Neural progenitor cell (in vitro differentiated cells): ENCODE measurements at regions not wholly inside any gene's neighbourhood (a gene's known extent, or its start where the extent isn't known, plus 50 kb on each side); places are given as distances from the start of the nearest gene placed in this dataset.

Experiments used
- DNase-seq: peaks from one replicate; pipeline ENCODE4 v3.0.0-alpha.2; 2016; ENCODE audit warnings: low spot score
- H2AFZ ChIP-seq: fragments of 200-600 bp; sonication (generic); replicated peaks from 2 replicates; pipeline ENCODE4 v1.6.1; 2016; ENCODE audit warnings: antibody characterized with exemption
- H3F3A ChIP-seq: fragments of 200-600 bp; sonication (generic); 2 replicates; pipeline ENCODE4 v1.6.1; 2016; ENCODE audit warnings: antibody characterized with exemption, low read depth
- H3K27ac ChIP-seq: fragments of 200-600 bp; sonication (generic); 2 replicates; pipeline ENCODE4 v1.5.1; 2016; ENCODE audit warnings: mild to moderate bottlenecking
- H3K27me3 ChIP-seq: fragments of 200-600 bp; sonication (generic); 2 replicates; pipeline ENCODE4 v1.6.1; 2016; ENCODE audit warnings: mild to moderate bottlenecking, moderate library complexity
- H3K36me3 ChIP-seq: fragments of 200-600 bp; sonication (generic); 2 replicates; pipeline ENCODE4 v1.5.1; 2016
- H3K4me1 ChIP-seq: fragments of 200-600 bp; sonication (generic); 2 replicates; pipeline ENCODE4 v1.6.1; 2016; ENCODE audit warnings: mixed run types
- H3K4me2 ChIP-seq: fragments of 200-600 bp; sonication (generic); 2 replicates; pipeline ENCODE4 v1.6.1; 2016
- H3K4me3 ChIP-seq: fragments of 200-600 bp; sonication (generic); 2 replicates; pipeline ENCODE4 v1.5.1; 2016
- H3K79me2 ChIP-seq: fragments of 200-600 bp; sonication (generic); 2 replicates; pipeline ENCODE4 v1.6.1; 2016; ENCODE audit warnings: low read depth
- H3K9ac ChIP-seq: fragments of 200-600 bp; sonication (generic); 2 replicates; pipeline ENCODE4 v1.6.1; 2016
- H3K9me3 ChIP-seq: fragments of 200-600 bp; sonication (generic); 2 replicates; pipeline ENCODE4 v1.5.1; 2016; ENCODE audit warnings: low read depth
- H4K20me1 ChIP-seq: fragments of 200-600 bp; sonication (generic); 2 replicates; pipeline ENCODE4 v1.6.1; 2016; ENCODE audit warnings: low read depth
- H3K27ac Mint-ChIP-seq: 3 replicates; pipeline ENCODE4 v1.8.0; 2021; ENCODE audit warnings: mixed read lengths
- H3K27me3 Mint-ChIP-seq: 2 replicates; pipeline ENCODE4 v1.8.0; 2022; ENCODE audit warnings: low read depth, mild to moderate bottlenecking, inconsistent platforms, moderate library complexity, mixed read lengths; ENCODE audit not compliant: insufficient read depth
- H3K36me3 Mint-ChIP-seq: 3 replicates; pipeline ENCODE4 v1.8.0; 2021; ENCODE audit warnings: mixed read lengths
- H3K4me1 Mint-ChIP-seq: 3 replicates; pipeline ENCODE4 v1.8.0; 2021; ENCODE audit warnings: mixed read lengths
- H3K4me3 Mint-ChIP-seq: 3 replicates; pipeline ENCODE4 v1.8.0; 2021; ENCODE audit warnings: mild to moderate bottlenecking, moderate library complexity, mixed read lengths
- H3K9me3 Mint-ChIP-seq: 3 replicates; pipeline ENCODE4 v1.8.0; 2020; ENCODE audit warnings: mixed read lengths
- EZH2 ChIP-seq: fragments of 200-600 bp; sonication (generic); IDR thresholded peaks from 2 replicates; pipeline ENCODE4 v1.6.1; 2017; ENCODE audit warnings: antibody characterized with exemption, mild to moderate bottlenecking, moderate library complexity
- EZH2phosphoT487 ChIP-seq: fragments of 200-600 bp; sonication (generic); IDR thresholded peaks from 2 replicates; pipeline ENCODE4 v1.6.1; 2017; ENCODE audit warnings: antibody characterized with exemption
- TF ChIP-seq, protein P1 (sequence below): fragments of 200-600 bp; sonication (generic); IDR thresholded peaks from 2 replicates; pipeline ENCODE4 v1.5.1; 2017; ENCODE audit warnings: antibody characterized with exemption, mild to moderate bottlenecking

DNA sequence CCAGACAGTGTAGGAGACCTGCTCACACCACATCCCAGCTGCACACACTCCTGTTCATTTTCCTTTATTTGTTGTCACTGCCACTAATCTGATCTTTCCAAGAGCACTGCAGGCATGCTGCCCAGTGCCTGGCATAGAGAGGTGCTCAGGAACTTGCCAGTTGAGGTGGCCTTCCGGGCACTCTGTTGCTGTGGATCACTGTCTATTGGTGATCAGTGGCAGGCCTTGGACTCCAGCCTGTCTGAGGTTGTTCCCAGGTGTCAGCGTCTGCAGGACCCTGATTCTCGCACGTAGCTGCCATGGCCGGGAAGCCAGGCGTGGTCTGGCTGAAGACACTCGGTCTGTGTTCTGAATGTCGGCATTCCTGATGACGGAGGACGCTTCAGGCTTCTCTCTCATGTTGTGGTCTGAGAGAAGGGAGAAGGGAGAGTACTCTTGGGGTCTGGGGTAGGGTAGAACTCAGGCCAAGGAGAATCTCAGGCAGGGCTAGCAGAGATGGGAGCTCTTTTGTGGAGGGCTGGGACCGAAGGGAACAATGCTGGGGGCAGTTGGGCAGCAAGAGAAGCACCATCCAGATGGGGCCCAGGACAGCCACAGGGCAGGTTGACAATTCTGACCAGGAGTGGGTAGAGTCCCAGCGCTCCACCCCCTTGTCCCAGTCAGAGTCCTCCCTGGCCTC, 240.9 kb downstream of the MYCN start:
- no peaks in the 10 kb centered on the region for H4K20me1 ChIP-seq
- no peaks in the 10 kb centered on the region for H3K36me3 ChIP-seq
- no peaks in the 10 kb centered on the region for H3K9me3 ChIP-seq
- H3K36me3 Mint-ChIP-seq: peaks cover 2% of the 10 kb centered on the region
- peaks cover 17% of the 10 kb centered on the region for H3K27me3 Mint-ChIP-seq
- peak overlapping the region; percentile 70 for H3K27ac Mint-ChIP-seq
- no peak overlapping the region for H2AFZ ChIP-seq
- peaks cover 9% of the 10 kb centered on the region for H3F3A ChIP-seq
- peaks cover 62% of the 10 kb centered on the region for H3K4me1 Mint-ChIP-seq
- no peak for DNase-seq
- no peak for TF ChIP-seq EZH2phosphoT487
- TF ChIP-seq, protein P1, sequence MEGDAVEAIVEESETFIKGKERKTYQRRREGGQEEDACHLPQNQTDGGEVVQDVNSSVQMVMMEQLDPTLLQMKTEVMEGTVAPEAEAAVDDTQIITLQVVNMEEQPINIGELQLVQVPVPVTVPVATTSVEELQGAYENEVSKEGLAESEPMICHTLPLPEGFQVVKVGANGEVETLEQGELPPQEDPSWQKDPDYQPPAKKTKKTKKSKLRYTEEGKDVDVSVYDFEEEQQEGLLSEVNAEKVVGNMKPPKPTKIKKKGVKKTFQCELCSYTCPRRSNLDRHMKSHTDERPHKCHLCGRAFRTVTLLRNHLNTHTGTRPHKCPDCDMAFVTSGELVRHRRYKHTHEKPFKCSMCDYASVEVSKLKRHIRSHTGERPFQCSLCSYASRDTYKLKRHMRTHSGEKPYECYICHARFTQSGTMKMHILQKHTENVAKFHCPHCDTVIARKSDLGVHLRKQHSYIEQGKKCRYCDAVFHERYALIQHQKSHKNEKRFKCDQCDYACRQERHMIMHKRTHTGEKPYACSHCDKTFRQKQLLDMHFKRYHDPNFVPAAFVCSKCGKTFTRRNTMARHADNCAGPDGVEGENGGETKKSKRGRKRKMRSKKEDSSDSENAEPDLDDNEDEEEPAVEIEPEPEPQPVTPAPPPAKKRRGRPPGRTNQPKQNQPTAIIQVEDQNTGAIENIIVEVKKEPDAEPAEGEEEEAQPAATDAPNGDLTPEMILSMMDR: no peak
- TF ChIP-seq EZH2: no peak
- no peak overlapping the region for H3K4me2 ChIP-seq
- no peaks in the 10 kb centered on the region for H3K79me2 ChIP-seq
- H3K4me3 ChIP-seq: no peak overlapping the region
- no peak overlapping the region for H3K27ac ChIP-seq
- H3K4me3 Mint-ChIP-seq: no peak overlapping the region
- no peak overlapping the region for H3K9ac ChIP-seq
- peaks cover 3% of the 10 kb centered on the region for H3K9me3 Mint-ChIP-seq
- peaks cover 15% of the 10 kb centered on the region for H3K4me1 ChIP-seq
- no peaks in the 10 kb centered on the region for H3K27me3 ChIP-seq

DNA sequence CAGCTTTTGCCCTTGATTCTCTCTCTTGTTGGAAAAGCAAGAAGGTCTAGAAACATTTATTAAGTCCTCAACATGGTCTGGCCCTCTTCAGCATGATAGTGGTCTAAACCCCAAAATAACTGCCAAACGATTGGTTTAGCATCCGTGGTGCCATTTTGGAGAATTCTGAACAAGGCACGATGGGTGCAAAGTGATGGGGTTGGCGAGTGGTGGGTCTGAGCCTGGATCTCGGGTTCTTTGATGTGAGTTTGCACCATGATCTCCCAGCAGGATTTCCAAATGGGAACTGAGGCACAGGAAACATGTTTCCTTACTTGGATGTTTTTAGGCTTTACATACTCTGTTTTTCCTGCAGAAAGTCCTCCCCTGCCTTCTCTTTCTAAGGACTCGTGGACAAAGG, 240.3 kb downstream of the MYCN start:
- H3K27ac ChIP-seq: no peak overlapping the region
- no peaks in the 10 kb centered on the region for H3K27me3 ChIP-seq
- no peaks in the 10 kb centered on the region for H3K9me3 ChIP-seq
- H4K20me1 ChIP-seq: no peaks in the 10 kb centered on the region
- no peak overlapping the region for H3K4me3 ChIP-seq
- no peak overlapping the region for H2AFZ ChIP-seq
- Mint-ChIP-seq H3K27me3 (peaks cover 19% of the 10 kb centered on the region), H3K27ac (peak overlapping the region; percentile 70), H3K4me1 (peaks cover 56% of the 10 kb centered on the region), H3K4me3 (no peak overlapping the region), H3K9me3 (peaks cover 3% of the 10 kb centered on the region), H3K36me3 (peaks cover 2% of the 10 kb centered on the region)
- DNase-seq: no peak
- H3K9ac ChIP-seq: no peak overlapping the region
- no peak overlapping the region for H3K4me2 ChIP-seq
- no peaks in the 10 kb centered on the region for H3K79me2 ChIP-seq
- H3K4me1 ChIP-seq: peaks cover 12% of the 10 kb centered on the region
- no peaks in the 10 kb centered on the region for H3K36me3 ChIP-seq
- TF ChIP-seq, protein P1: no peak
- no peak for TF ChIP-seq EZH2
- no peak for TF ChIP-seq EZH2phosphoT487
- peaks cover 9% of the 10 kb centered on the region for H3F3A ChIP-seq

DNA sequence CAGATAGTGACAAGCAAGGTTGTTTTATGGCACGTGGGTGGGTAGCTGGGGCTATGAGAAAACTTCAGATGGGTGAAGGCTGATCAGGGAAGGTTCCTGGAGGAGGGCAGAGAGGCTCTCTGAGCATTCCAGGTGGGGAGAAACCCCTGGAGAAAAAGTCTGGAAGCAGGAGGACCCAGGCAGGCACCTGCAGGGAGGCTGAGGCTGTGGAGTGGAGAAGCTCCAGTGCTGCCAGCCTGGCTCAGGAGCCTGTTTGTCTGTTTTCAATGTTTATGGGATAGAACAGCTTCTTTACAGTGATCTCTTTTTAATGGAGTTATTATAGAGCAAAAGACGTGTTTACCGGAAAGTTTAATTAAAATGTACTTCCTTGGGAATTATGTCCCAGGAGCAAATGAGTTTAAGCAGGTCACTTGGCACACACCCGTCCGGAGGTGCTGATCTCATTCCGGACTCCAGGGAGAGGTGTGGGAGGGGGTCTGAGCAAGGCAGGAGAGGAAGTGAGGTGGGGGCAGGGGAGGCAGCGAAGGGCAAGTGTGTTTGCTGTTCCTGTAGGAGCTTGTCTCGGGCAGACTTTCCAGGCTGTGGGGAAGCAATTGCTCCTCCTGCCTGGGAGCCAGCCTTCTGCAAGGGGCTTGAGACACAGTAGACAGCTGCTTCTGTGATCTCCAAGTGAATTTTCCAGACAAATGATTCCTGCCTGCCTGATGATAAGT, 239.5 kb downstream of the MYCN start:
- peak overlapping the region; percentile 77 for H3K27ac Mint-ChIP-seq
- Histone ChIP-seq H4K20me1 (no peaks in the 10 kb centered on the region), H3K4me2 (no peak overlapping the region), H3K36me3 (no peaks in the 10 kb centered on the region), H3K9me3 (no peaks in the 10 kb centered on the region), H2AFZ (no peak overlapping the region), H3F3A (peaks cover 5% of the 10 kb centered on the region), H3K9ac (no peak overlapping the region), H3K4me3 (no peak overlapping the region), H3K79me2 (no peaks in the 10 kb centered on the region), H3K27ac (no peak overlapping the region), H3K27me3 (no peaks in the 10 kb centered on the region), H3K4me1 (peaks cover 5% of the 10 kb centered on the region)
- TF ChIP-seq EZH2 (no peak), EZH2phosphoT487 (no peak)
- TF ChIP-seq, protein P1: no peak
- H3K9me3 Mint-ChIP-seq: peaks cover 3% of the 10 kb centered on the region
- H3K4me1 Mint-ChIP-seq: peaks cover 48% of the 10 kb centered on the region
- H3K4me3 Mint-ChIP-seq: no peak overlapping the region
- DNase-seq: no peak
- peaks cover 19% of the 10 kb centered on the region for H3K27me3 Mint-ChIP-seq
- peaks cover 2% of the 10 kb centered on the region for H3K36me3 Mint-ChIP-seq
